ENCODE measurements at regions not wholly inside any gene's neighbourhood (a gene's known extent, or its start where the extent isn't known, plus 50 kb on each side); places are given as distances from the start of the nearest gene placed in this dataset.

DNA sequence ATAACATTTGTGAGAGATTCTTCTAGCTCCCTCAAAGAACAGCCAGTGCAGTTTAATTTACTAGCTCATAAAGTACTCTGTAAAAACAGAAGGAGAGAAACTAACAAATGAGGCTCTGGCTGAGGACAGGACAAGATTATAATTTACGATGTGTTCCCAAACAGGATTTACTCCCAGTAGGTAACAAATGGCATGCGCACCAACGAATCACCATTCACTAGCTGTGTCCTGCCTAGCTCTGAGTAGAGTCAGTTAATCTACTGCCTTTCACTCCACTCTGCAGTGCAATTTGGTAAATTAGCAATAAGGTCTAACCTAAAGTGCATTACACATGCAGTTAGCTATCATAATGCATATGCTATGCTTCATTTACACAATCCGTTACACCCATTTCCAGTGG lies 497.4 kb upstream of the CCNG1 start:
- no CpG with 5 or more reads among the region's 4 CpGs for WGBS (ENCODE audit: extremely low coverage, insufficient read length, low lambda C conversion rate)
- H4K91ac ChIP-seq (ENCODE audit: insufficient read length, low read depth, low read length), result no peak overlapping the region

More for the DNA sequence above, 497.4 kb upstream of the CCNG1 start:
- no peak for DNase-seq
- H3K27ac Mint-ChIP-seq, result no peak overlapping the region; a peak in 1 of 7 replicates
- Histone ChIP-seq H3K79me2 (ENCODE audit: insufficient read depth, low read length) (no peaks in the 10 kb centered on the region), H2AK5ac (ENCODE audit: insufficient read length, low read length) (no peak overlapping the region), H3K23me2 (ENCODE audit: insufficient read length, low read depth, low read length, poor library complexity, severe bottlenecking) (no peaks in the 10 kb centered on the region), H3K56ac (ENCODE audit: insufficient read length, low read depth, low read length) (no peak overlapping the region), H3K14ac (ENCODE audit: insufficient read depth, low read length) (no peak overlapping the region), H3K9me3 (ENCODE audit: control insufficient read depth, low read depth, low read length) (no peaks in the 10 kb centered on the region), H2BK120ac (ENCODE audit: low read depth, low read length, poor library complexity, severe bottlenecking) (no peak overlapping the region), H4K8ac (replicated peaks; ENCODE audit: insufficient read length, low read depth, low read length) (no peak overlapping the region), H2BK12ac (ENCODE audit: insufficient read length, low read depth, low read length) (no peak overlapping the region), H3K4ac (ENCODE audit: low read depth, low read length) (no peak overlapping the region), H3T11ph (ENCODE audit: low read length) (no peak overlapping the region), H3K9ac (ENCODE audit: extremely low read depth, insufficient read length, low read length) (no peak overlapping the region), H2BK20ac (ENCODE audit: low read depth, low read length, poor library complexity, severe bottlenecking) (no peak overlapping the region), H3K79me1 (ENCODE audit: insufficient read depth, low read depth, low read length, poor library complexity, severe bottlenecking) (no peaks in the 10 kb centered on the region), H2BK5ac (ENCODE audit: insufficient read length, low read length) (no peak overlapping the region), H3K23ac (ENCODE audit: insufficient read length, low read depth, low read length) (no peak overlapping the region), H3K4me1 (ENCODE audit: insufficient read depth, low read length) (no peaks in the 10 kb centered on the region), H4K5ac (ENCODE audit: insufficient read length, low read depth, low read length) (no peak overlapping the region), H4K20me1 (ENCODE audit: control insufficient read depth, insufficient read depth, insufficient read length) (no peaks in the 10 kb centered on the region), H3K18ac (ENCODE audit: insufficient read length, low read depth, low read length) (no peak overlapping the region), H2AFZ (ENCODE audit: low read length) (no peak overlapping the region), H3K4me2 (ENCODE audit: insufficient read depth, insufficient read length, low read length) (no peak overlapping the region), H3K27ac (ENCODE audit: insufficient read length, low read depth, low read length) (no peak overlapping the region), H2BK15ac (ENCODE audit: low read depth, low read length) (no peak overlapping the region), H3K27me3 (ENCODE audit: insufficient read depth, low read length) (no peaks in the 10 kb centered on the region)
- peaks cover 6 to 7% of the 10 kb centered on the region in 2 experiments; a peak in 3 of 4 replicates for H3K4me1 Mint-ChIP-seq
- no peaks in the 10 kb centered on the region for H3K36me3 Mint-ChIP-seq (ENCODE audit: insufficient read depth in 1 of 3, low read depth in 3 of 3)
- no peak for TF ChIP-seq CTCF (conservative IDR thresholded peaks at IDR 0.05)
- peaks cover 0 to under 1% of the 10 kb centered on the region in 2 experiments; a peak in 1 of 5 replicates for H3K9me3 Mint-ChIP-seq
- no peaks in the 10 kb centered on the region for H3K27me3 Mint-ChIP-seq (ENCODE audit: low read depth)
- no peak overlapping the region for H3K4me3 Mint-ChIP-seq
